Mesendoderm (in vitro differentiated cells): ENCODE measurements at regions not wholly inside any gene's neighbourhood (a gene's known extent, or its start where the extent isn't known, plus 50 kb on each side); places are given as distances from the start of the nearest gene placed in this dataset.
A peak's percentile ranks its signal among the peaks of the same experiment; 100 is the strongest.

Experiments used
- DNase-seq: peaks from one replicate; pipeline ENCODE4 v3.0.0; 2013
- H2AK5ac ChIP-seq: 2 replicates; pipeline ENCODE4 v1.6.1; 2013; ENCODE audit warnings: low read length, inconsistent platforms
- H2BK120ac ChIP-seq: 2 replicates; pipeline ENCODE4 v1.6.1; 2013; ENCODE audit warnings: low read depth, mild to moderate bottlenecking, low read length, moderate library complexity, mixed read lengths
- H2BK15ac ChIP-seq: replicated peaks from 2 replicates; pipeline ENCODE4 v1.6.1; 2013; ENCODE audit warnings: low read depth, mild to moderate bottlenecking, moderate library complexity
- H2BK5ac ChIP-seq: 2 replicates; pipeline ENCODE4 v1.6.1; 2013; ENCODE audit warnings: low read length, inconsistent platforms
- H3K18ac ChIP-seq: 2 replicates; pipeline ENCODE4 v1.6.1; 2013; ENCODE audit warnings: mild to moderate bottlenecking, low read length, mixed read lengths
- H3K23ac ChIP-seq: one replicate; pipeline ENCODE4 v1.6.1; 2013; ENCODE audit warnings: low read length
- H3K27ac ChIP-seq: 2 replicates; pipeline ENCODE4 v1.5.1; 2013; ENCODE audit warnings: low read depth, mild to moderate bottlenecking, inconsistent platforms, low read length, moderate library complexity
- H3K27me3 ChIP-seq: 2 replicates; pipeline ENCODE4 v1.6.1; 2013; ENCODE audit warnings: low read length, control low read depth, mild to moderate bottlenecking, inconsistent platforms; ENCODE audit not compliant: insufficient read depth, poor library complexity
- H3K36me3 ChIP-seq: 2 replicates; pipeline ENCODE4 v1.6.1; 2013; ENCODE audit warnings: low read length, inconsistent platforms; ENCODE audit not compliant: control insufficient read depth, insufficient read depth
- H3K4ac ChIP-seq: one replicate; pipeline ENCODE4 v1.6.1; 2013; ENCODE audit warnings: low read depth, mild to moderate bottlenecking, low read length, moderate library complexity
- H3K4me1 ChIP-seq: 2 replicates; pipeline ENCODE4 v1.6.1; 2013; ENCODE audit warnings: low read depth, low read length, inconsistent platforms; ENCODE audit not compliant: control insufficient read depth
- H3K4me2 ChIP-seq: 2 replicates; pipeline ENCODE4 v1.6.1; 2013; ENCODE audit warnings: low read length
- H3K4me3 ChIP-seq: 2 replicates; pipeline ENCODE4 v1.5.1; 2013; ENCODE audit warnings: mild to moderate bottlenecking, low read length
- H3K56ac ChIP-seq: one replicate; pipeline ENCODE4 v1.6.1; 2013; ENCODE audit warnings: low read length
- H3K79me1 ChIP-seq: 2 replicates; pipeline ENCODE4 v1.6.1; 2013; ENCODE audit warnings: low read length, inconsistent platforms
- H3K79me2 ChIP-seq: 2 replicates; pipeline ENCODE4 v1.6.1; 2013; ENCODE audit warnings: mild to moderate bottlenecking, low read length; ENCODE audit not compliant: control insufficient read depth, insufficient read depth
- H3K9ac ChIP-seq: 2 replicates; pipeline ENCODE4 v1.6.1; 2013; ENCODE audit warnings: low read length, inconsistent platforms
- H4K5ac ChIP-seq: one replicate; pipeline ENCODE4 v1.6.1; 2013; ENCODE audit warnings: low read length
- H4K8ac ChIP-seq: one replicate; pipeline ENCODE4 v1.6.1; 2013; ENCODE audit warnings: low read depth, mild to moderate bottlenecking, control low read depth, low read length, moderate library complexity
- WGBS: extraction: QIAGEN DNeasy Blood & Tissue Kit; methylation state at CpG from one replicate; pipeline ENCODE4 v1.1.7; 2013; ENCODE audit warnings: low lambda C conversion rate, missing lambda C conversion rate; ENCODE audit not compliant: insufficient coverage; ENCODE audit errors: extremely low coverage; 5-methylcytosine and 5-hydroxymethylcytosine counted together

- Histone ChIP-seq H3K27me3 (no peaks in the 10 kb centered on the region), H3K9ac (no peak overlapping the region), H3K18ac (no peak overlapping the region), H3K79me2 (no peaks in the 10 kb centered on the region), H3K4me2 (no peak overlapping the region), H3K56ac (no peak overlapping the region), H3K23ac (no peak overlapping the region), H2BK5ac (no peak overlapping the region), H3K36me3 (no peaks in the 10 kb centered on the region), H4K8ac (no peak overlapping the region), H3K27ac (no peak overlapping the region), H3K4me1 (no peaks in the 10 kb centered on the region), H2BK15ac (no peak overlapping the region), H2BK120ac (no peak overlapping the region), H3K4ac (no peak overlapping the region), H2AK5ac (no peak overlapping the region), H3K4me3 (no peak overlapping the region), H3K79me1 (no peaks in the 10 kb centered on the region), H4K5ac (no peak overlapping the region)
- no peak for DNase-seq
- no CpG with 5 or more reads among the region's 4 CpGs for WGBS
These were observed 588.9 kb downstream of the ZNF674 start for GRCh38 chrX:45956191-45956870.

- H3K36me3 ChIP-seq = no peaks in the 10 kb centered on the region
- no peak overlapping the region for H3K27ac ChIP-seq
- no peak overlapping the region for H2BK120ac ChIP-seq
- H2BK5ac ChIP-seq = no peak overlapping the region
- no peaks in the 10 kb centered on the region for H3K79me1 ChIP-seq
- no peak overlapping the region for H3K4ac ChIP-seq
- no peak overlapping the region for H3K4me3 ChIP-seq
- H3K56ac ChIP-seq = no peak overlapping the region
- no peaks in the 10 kb centered on the region for H3K4me1 ChIP-seq
- H3K23ac ChIP-seq = no peak overlapping the region
- no peaks in the 10 kb centered on the region for H3K79me2 ChIP-seq
- H3K9ac ChIP-seq = no peak overlapping the region
- no peak overlapping the region for H2BK15ac ChIP-seq
- no peak overlapping the region for H3K4me2 ChIP-seq
- no peaks in the 10 kb centered on the region for H3K27me3 ChIP-seq
- H4K5ac ChIP-seq = no peak overlapping the region
- no peak overlapping the region for H2AK5ac ChIP-seq
- no peak for DNase-seq
- H3K18ac ChIP-seq = no peak overlapping the region
- no peak overlapping the region for H4K8ac ChIP-seq
- WGBS = no CpG with 5 or more reads among the region's 1 CpG
These were observed 589.6 kb downstream of the ZNF674 start for GRCh38 chrX:45955661-45956060.

- no peaks in the 10 kb centered on the region for H3K79me2 ChIP-seq
- H3K23ac ChIP-seq = no peak overlapping the region
- no peak overlapping the region for H3K4me3 ChIP-seq
- no peak overlapping the region for H4K8ac ChIP-seq
- H3K9ac ChIP-seq = no peak overlapping the region
- H2BK15ac ChIP-seq = no peak overlapping the region
- H3K27ac ChIP-seq = no peak overlapping the region
- no peak for DNase-seq
- no peak overlapping the region for H3K4ac ChIP-seq
- no peak overlapping the region for H3K18ac ChIP-seq
- no peaks in the 10 kb centered on the region for H3K79me1 ChIP-seq
- H3K36me3 ChIP-seq = no peaks in the 10 kb centered on the region
- no peaks in the 10 kb centered on the region for H3K27me3 ChIP-seq
- no peak overlapping the region for H3K56ac ChIP-seq
- no peak overlapping the region for H3K4me2 ChIP-seq
- H2AK5ac ChIP-seq = no peak overlapping the region
- no peak overlapping the region for H2BK120ac ChIP-seq
- no CpG with 5 or more reads among the region's 2 CpGs for WGBS
- no peak overlapping the region for H4K5ac ChIP-seq
- no peaks in the 10 kb centered on the region for H3K4me1 ChIP-seq
- H2BK5ac ChIP-seq = no peak overlapping the region
These were observed 591.2 kb downstream of the ZNF674 start for GRCh38 chrX:45954026-45954425.

- H2AK5ac ChIP-seq = no peak overlapping the region
- no peak overlapping the region for H2BK5ac ChIP-seq
- peak; percentile 23 for DNase-seq
- H3K36me3 ChIP-seq = no peaks in the 10 kb centered on the region
- H3K4ac ChIP-seq = no peak overlapping the region
- H3K4me2 ChIP-seq = no peak overlapping the region
- H3K79me2 ChIP-seq = no peaks in the 10 kb centered on the region
- H3K23ac ChIP-seq = no peak overlapping the region
- no peaks in the 10 kb centered on the region for H3K4me1 ChIP-seq
- no peak overlapping the region for H3K18ac ChIP-seq
- no peak overlapping the region for H4K8ac ChIP-seq
- no CpG with 5 or more reads among the region's 2 CpGs for WGBS
- no peak overlapping the region for H2BK15ac ChIP-seq
- no peak overlapping the region for H3K56ac ChIP-seq
- H3K4me3 ChIP-seq = no peak overlapping the region
- H3K27ac ChIP-seq = no peak overlapping the region
- no peaks in the 10 kb centered on the region for H3K27me3 ChIP-seq
- H3K79me1 ChIP-seq = no peaks in the 10 kb centered on the region
- H3K9ac ChIP-seq = no peak overlapping the region
- H2BK120ac ChIP-seq = no peak overlapping the region
- H4K5ac ChIP-seq = no peak overlapping the region
These were observed 593.2 kb downstream of the ZNF674 start for GRCh38 chrX:45952030-45952429.

DNA sequence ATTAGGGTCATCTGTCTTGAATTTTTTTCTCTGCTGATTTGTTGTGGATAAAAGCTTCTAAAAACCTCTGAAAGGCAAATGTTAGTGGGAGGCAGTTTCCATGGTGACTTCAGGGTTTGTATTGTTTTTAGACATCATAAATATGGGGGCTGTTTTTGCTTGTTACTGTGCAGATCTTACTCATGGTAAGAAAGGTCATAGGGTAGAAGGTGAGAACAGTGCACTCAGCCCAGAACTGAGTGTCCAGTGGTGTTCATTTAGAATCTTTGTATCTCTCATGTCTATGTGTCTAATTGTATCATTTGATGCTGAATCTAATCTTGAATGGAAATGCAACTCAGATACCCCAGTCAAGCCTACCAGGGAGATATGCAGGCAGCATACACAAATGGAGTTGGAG lies 609.8 kb downstream of the ZNF674 start:
- H3K4ac ChIP-seq = no peak overlapping the region
- no peaks in the 10 kb centered on the region for H3K36me3 ChIP-seq
- DNase-seq = no peak
- no peaks in the 10 kb centered on the region for H3K4me1 ChIP-seq
- H2BK120ac ChIP-seq = no peak overlapping the region
- no peak overlapping the region for H2AK5ac ChIP-seq
- H3K56ac ChIP-seq = no peak overlapping the region
- H2BK5ac ChIP-seq = no peak overlapping the region
- no peaks in the 10 kb centered on the region for H3K79me2 ChIP-seq
- H4K8ac ChIP-seq = no peak overlapping the region
- no peak overlapping the region for H3K4me3 ChIP-seq
- H3K18ac ChIP-seq = no peak overlapping the region
- no peak overlapping the region for H2BK15ac ChIP-seq
- H3K9ac ChIP-seq = no peak overlapping the region
- H4K5ac ChIP-seq = no peak overlapping the region
- no peaks in the 10 kb centered on the region for H3K27me3 ChIP-seq
- no peak overlapping the region for H3K27ac ChIP-seq
- H3K23ac ChIP-seq = no peak overlapping the region
- H3K79me1 ChIP-seq = no peaks in the 10 kb centered on the region
- H3K4me2 ChIP-seq = no peak overlapping the region

DNA sequence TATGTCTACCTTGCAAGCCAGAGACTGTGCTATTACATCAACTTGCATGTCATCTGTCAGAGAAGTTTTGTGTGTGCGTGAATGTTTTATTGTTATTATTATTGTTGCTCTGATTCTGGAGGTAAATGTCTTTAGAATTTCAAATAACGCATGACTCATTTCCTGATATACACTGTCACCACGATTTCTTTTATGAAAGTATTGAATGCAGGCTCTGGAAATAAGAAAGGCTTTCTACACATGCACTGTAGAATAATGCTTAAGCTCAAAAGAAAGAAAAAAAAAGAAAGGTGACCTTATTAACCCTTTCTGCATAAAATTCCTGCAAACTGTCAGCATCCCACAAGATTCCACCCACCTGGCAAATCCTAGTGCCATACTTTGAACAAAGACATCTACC lies 632.9 kb downstream of the ZNF674 start:
- H3K27me3 ChIP-seq = no peaks in the 10 kb centered on the region

More for the DNA sequence above, 632.9 kb downstream of the ZNF674 start:
- H3K79me2 ChIP-seq = no peaks in the 10 kb centered on the region
- no peak overlapping the region for H3K23ac ChIP-seq
- no peak overlapping the region for H3K18ac ChIP-seq
- no CpG with 5 or more reads among the region's 3 CpGs for WGBS
- DNase-seq = no peak
- H2BK120ac ChIP-seq = no peak overlapping the region
- H3K9ac ChIP-seq = no peak overlapping the region
- no peak overlapping the region for H3K4me2 ChIP-seq
- no peak overlapping the region for H3K27ac ChIP-seq
- no peak overlapping the region for H4K8ac ChIP-seq
- H2BK5ac ChIP-seq = no peak overlapping the region
- no peak overlapping the region for H3K56ac ChIP-seq
- H3K79me1 ChIP-seq = no peaks in the 10 kb centered on the region
- no peak overlapping the region for H3K4ac ChIP-seq
- H3K4me1 ChIP-seq = no peaks in the 10 kb centered on the region
- H2BK15ac ChIP-seq = no peak overlapping the region
- no peak overlapping the region for H4K5ac ChIP-seq
- H3K4me3 ChIP-seq = no peak overlapping the region
- no peaks in the 10 kb centered on the region for H3K36me3 ChIP-seq
- no peak overlapping the region for H2AK5ac ChIP-seq
